Heart left ventricle (tissue), 16 donors: ENCODE measurements at regions not wholly inside any gene's neighbourhood (a gene's known extent, or its start where the extent isn't known, plus 50 kb on each side); places are given as distances from the start of the nearest gene placed in this dataset.
"Not testable (repeated sequence)": the region's sequence is repeated elsewhere in the genome, so short reads cannot be mapped to it uniquely, and the experiment has no call there.

Experiments
- ATAC-seq, 4 donors: fragments of 200-7000 bp; cut with Tn5 transposase; one replicate each; pipeline ENCODE4 v1.9.1; 2020 to 2022; ENCODE audit warnings: moderate library complexity in 4 of 4, mild to moderate bottlenecking in 3 of 4, moderate number of reproducible peaks in 1 of 4
- DNase-seq, 5 donors: peaks; one replicate each; pipeline ENCODE4 v3.0.0-alpha.2; 2020
- H3K27ac ChIP-seq, 12 donors: fragments of 200-600 bp; sonication (generic) in 4 of 12; one replicate each; pipeline versions ENCODE4 v1.5.0 to v1.8.0; 2016 to 2022; ENCODE audit warnings: mild to moderate bottlenecking in 2 of 12
- H3K27me3 ChIP-seq, 9 donors: fragments of 200-600 bp; sonication (generic) in 2 of 9; one replicate each; pipeline versions ENCODE4 v1.5.1 to v1.8.0; 2016 to 2022; ENCODE audit warnings: mild to moderate bottlenecking in 3 of 9
- H3K36me3 ChIP-seq, 9 donors: fragments of 200-600 bp; sonication (generic) in 2 of 9; one replicate each; pipeline versions ENCODE4 v1.5.0 to v1.8.0; 2018 to 2022; ENCODE audit warnings: mild to moderate bottlenecking in 2 of 9
- H3K4me1 ChIP-seq, 12 donors: fragments of 200-600 bp; sonication (generic) in 4 of 12; one replicate each; pipeline versions ENCODE4 v1.5.0 to v1.8.0; 2016 to 2022; ENCODE audit warnings: mild to moderate bottlenecking in 3 of 12
- H3K4me3 ChIP-seq, 12 donors: fragments of 200-600 bp; sonication (generic) in 4 of 12; one replicate each; pipeline versions ENCODE4 v1.5.0 to v1.8.0; 2017 to 2022; ENCODE audit warnings: mild to moderate bottlenecking in 9 of 12, moderate library complexity in 4 of 12
- H3K9me3 ChIP-seq, 12 donors: fragments of 200-600 bp; sonication (generic) in 4 of 12; one replicate each; pipeline versions ENCODE4 v1.5.0 to v1.8.0; 2016 to 2022; ENCODE audit warnings: mild to moderate bottlenecking in 1 of 12
- CTCF ChIP-seq, 12 donors: fragments of 200-600 bp; sonication (generic) in 4 of 12; IDR thresholded peaks; one replicate each; pipeline versions ENCODE4 v1.5.0 to v1.8.0; 2018 to 2022; ENCODE audit warnings: antibody characterized with exemption in 12 of 12, mild to moderate bottlenecking in 5 of 12
- POLR2A ChIP-seq, 2 donors: fragments of 450-650 bp; IDR thresholded peaks; one replicate each; pipeline ENCODE4 v1.6.1; 2017; ENCODE audit warnings: antibody characterized with exemption in 2 of 2, mild to moderate bottlenecking in 2 of 2, moderate library complexity in 2 of 2
- WGBS, 4 donors: extraction: QIAGEN DNeasy Blood & Tissue Kit in 2 of 4; methylation state at CpG; one replicate each; pipeline versions ENCODE4 v1.1.5 to v1.1.7; 2013 to 2018; 5-methylcytosine and 5-hydroxymethylcytosine counted together
- intact Hi-C, 10 donors: fragments of 100-400 bp; cut with DNase I; formaldehyde crosslinking; loops; one replicate each; pipeline versions ENCODE4 v1.11.1 to v1.14.2; 2022
- donor health status: ischemic (EF 13 %, LVEDD 7.1; RV severe dilation, severe dysfunction).
- donor health status: healthy with polysubstance abuse.
- donor health status: DM: no; HTN: yes; CAD: no.
- donor health status: DM: no; HTN: no; CAD: no.
- donor health status: ischemic (EF 25% LVEDD 6.9; RV normal size, moderate dysfunction).
- donor health status: ischemic (EF 25% LVEDD 5.7; RV mildly dilated, moderate dysfunction).
- donor health status: healthy.
- donor health status: DM: yes; HTN: yes; CAD: no.
- donor health status: ischemic (EF 35%, LVEDD 5.7; RV mildly dilated, moderate dysfunction).
- donor health status: nonischemic (EF 11% LVEDD 7.7; RV severe dilation, severe dysfunction).
- donor health status: DM: yes; HTN: yes; CAD: no.
- donor health status: PGD.
- donor health status: ischemic (EF 29% LVEDD 5.4; RV normal size, mild dysfunction).
- donor health status: nonischemic (EF 23%, LVEDD 6.1; RV moderate dilation, normal function).

GRCh38 chr5:126677121-126677520, 76.4 kb downstream of the PHAX start:
- no peak for TF ChIP-seq CTCF (IDR thresholded peaks at IDR 0.05)
- TF ChIP-seq POLR2A (IDR thresholded peaks at IDR 0.05) = no peak
- 87 to 94% (median 89%) methylated on average over 2 of the region's 2 CpGs for WGBS, 4 donors
- intact Hi-C loops = loop anchor here in 8 of 10 donors (2.0 to 10.0 kb wide), 6 partner anchors 102 to 638 kb away; no protein-coding TSS in a partner anchor
- Histone ChIP-seq H3K9me3 (no peaks in the 10 kb centered on the region), H3K27ac (no peak overlapping the region), H3K27me3 (peaks cover 0 to 7% (median 0%) of the 10 kb centered on the region in 9 donors), H3K4me1 (peaks cover 0 to 4% (median 0%) of the 10 kb centered on the region in 12 donors), H3K4me3 (no peak overlapping the region), H3K36me3 (no peaks in the 10 kb centered on the region)
- DNase-seq = no peak
- ATAC-seq = no peak

GRCh38 chr5:126680191-126680817, 79.6 kb downstream of the PHAX start:
- WGBS, 4 donors = 32 to 41% (median 36%) methylated on average over 4 of the region's 4 CpGs
- ATAC-seq = no peak
- peaks cover 0 to 4% (median 0%) of the 10 kb centered on the region in 12 donors for H3K4me1 ChIP-seq
- H3K27me3 ChIP-seq = peaks cover 0 to 12% (median 0%) of the 10 kb centered on the region in 9 donors
- no peak for DNase-seq
- no peak for TF ChIP-seq CTCF (IDR thresholded peaks at IDR 0.05)
- TF ChIP-seq POLR2A (IDR thresholded peaks at IDR 0.05) = no peak
- no peaks in the 10 kb centered on the region for H3K36me3 ChIP-seq
- no peak overlapping the region for H3K4me3 ChIP-seq
- no peak overlapping the region for H3K27ac ChIP-seq
- intact Hi-C loops = loop anchor here in 1 of 10 donors (5.0 kb wide), 1 partner anchor 97 kb away; the partner anchor contains the start of gene LMNB1
- H3K9me3 ChIP-seq = no peaks in the 10 kb centered on the region

GRCh38 chr5:126681314-126681713, 80.6 kb downstream of the PHAX start:
- 90 to 93% (median 92%) methylated on average over 9 of the region's 9 CpGs for WGBS, 4 donors
- not testable (repeated sequence) for H3K27ac ChIP-seq, H3K4me3 ChIP-seq, H3K4me1 ChIP-seq, H3K9me3 ChIP-seq, DNase-seq, H3K36me3 ChIP-seq, ATAC-seq
- H3K27me3 ChIP-seq = peaks cover 0 to 12% (median 0%) of the 10 kb centered on the region in 9 donors
- intact Hi-C loops = loop anchor here in 1 of 10 donors (5.0 kb wide), 1 partner anchor 96 kb away; the partner anchor contains the start of gene LMNB1

GRCh38 chr5:126681970-126682369, 81.2 kb downstream of the PHAX start:
- no peaks in the 10 kb centered on the region for H3K4me1 ChIP-seq
- DNase-seq = no peak
- H3K9me3 ChIP-seq = no peaks in the 10 kb centered on the region
- intact Hi-C loops = loop anchor here in 1 of 10 donors (5.0 kb wide), 1 partner anchor 95 kb away; the partner anchor contains the start of gene LMNB1
- TF ChIP-seq CTCF (IDR thresholded peaks at IDR 0.05) (no peak), POLR2A (IDR thresholded peaks at IDR 0.05) (no peak)
- WGBS, 4 donors = 81 to 86% (median 83%) methylated on average over 6 of the region's 6 CpGs
- no peak overlapping the region for H3K4me3 ChIP-seq
- H3K27ac ChIP-seq = no peak overlapping the region
- no peaks in the 10 kb centered on the region for H3K36me3 ChIP-seq
- H3K27me3 ChIP-seq = peaks cover 0 to 12% (median 0%) of the 10 kb centered on the region in 9 donors
- no peak for ATAC-seq
